HG03135 (cell line): ENCODE measurements at regions not wholly inside any gene's neighbourhood (a gene's known extent, or its start where the extent isn't known, plus 50 kb on each side); places are given as distances from the start of the nearest gene placed in this dataset.
"Not testable (repeated sequence)": the region's sequence is repeated elsewhere in the genome, so short reads cannot be mapped to it uniquely, and the experiment has no call there.

Experiments used
- ATAC-seq: cut with Tn5 transposase; IDR thresholded peaks from one replicate; pipeline ENCODE4 v1.9.1; 2021; ENCODE audit warnings: mild to moderate bottlenecking, moderate library complexity; ENCODE audit not compliant: unreplicated experiment

GRCh38 chr20:26134606-26135005, 438.0 kb upstream of the ZNF337 start:
- ATAC-seq: no peak

DNA sequence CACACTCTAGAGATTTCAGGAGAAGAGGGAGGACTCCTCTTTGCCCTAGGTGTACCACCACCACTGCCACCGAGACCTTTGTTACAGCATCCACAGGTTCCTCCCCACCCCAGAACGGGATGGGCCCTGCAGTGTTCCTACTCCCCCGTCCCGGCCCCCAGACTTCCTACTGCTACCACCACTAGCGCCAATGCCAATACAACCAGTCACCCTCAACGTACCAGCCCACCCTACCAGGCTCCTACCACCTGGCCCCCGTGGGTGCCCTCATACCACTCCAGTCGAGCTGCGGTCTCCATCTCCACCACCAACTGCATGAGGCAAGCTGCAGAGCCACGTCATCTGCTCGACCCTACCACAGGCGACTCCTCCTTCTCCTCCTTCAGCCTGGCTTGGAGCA, 437.1 kb upstream of the ZNF337 start:
- not testable (repeated sequence) for ATAC-seq

- ATAC-seq: not testable (repeated sequence)
Measured at GRCh38 chr20:26120920-26121319, 424.3 kb upstream of the ZNF337 start.

DNA sequence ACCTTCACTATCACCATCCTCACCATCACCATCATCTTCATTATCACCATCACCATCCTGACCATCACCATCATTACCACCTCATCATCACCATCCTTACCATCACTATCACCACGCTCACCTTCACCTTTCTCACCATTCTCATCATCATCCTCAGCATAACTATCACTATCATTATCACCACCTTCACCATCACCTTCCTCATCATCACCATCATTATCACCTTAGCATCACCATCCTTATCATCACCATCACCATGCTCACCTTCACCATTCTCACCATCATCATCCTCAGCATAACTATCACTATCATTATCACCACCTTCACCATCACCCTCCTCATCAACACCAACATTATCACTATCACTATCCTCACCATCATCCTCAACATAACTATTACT, 397.8 kb upstream of the ZNF337 start:
- ATAC-seq: not testable (repeated sequence)

DNA sequence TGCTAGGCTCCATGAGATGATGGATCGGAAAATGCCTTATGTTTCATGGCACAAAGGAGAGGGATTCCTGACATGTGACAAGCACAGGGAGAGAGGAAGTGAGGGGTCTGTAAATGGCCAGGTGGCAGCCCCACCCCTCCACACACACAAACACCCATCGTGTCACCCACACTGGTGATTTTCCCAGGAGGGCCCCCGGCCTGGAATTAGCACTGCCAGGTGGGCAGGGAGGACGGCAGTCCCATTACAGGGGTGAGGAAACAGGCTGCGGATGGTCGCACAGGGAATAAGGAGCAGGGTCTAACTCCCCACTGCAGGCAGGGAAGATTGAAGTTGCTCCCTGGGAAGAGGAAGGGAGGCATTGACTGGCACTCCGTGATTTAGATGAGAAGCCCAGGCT, 395.3 kb upstream of the ZNF337 start:
- ATAC-seq: not testable (repeated sequence)

DNA sequence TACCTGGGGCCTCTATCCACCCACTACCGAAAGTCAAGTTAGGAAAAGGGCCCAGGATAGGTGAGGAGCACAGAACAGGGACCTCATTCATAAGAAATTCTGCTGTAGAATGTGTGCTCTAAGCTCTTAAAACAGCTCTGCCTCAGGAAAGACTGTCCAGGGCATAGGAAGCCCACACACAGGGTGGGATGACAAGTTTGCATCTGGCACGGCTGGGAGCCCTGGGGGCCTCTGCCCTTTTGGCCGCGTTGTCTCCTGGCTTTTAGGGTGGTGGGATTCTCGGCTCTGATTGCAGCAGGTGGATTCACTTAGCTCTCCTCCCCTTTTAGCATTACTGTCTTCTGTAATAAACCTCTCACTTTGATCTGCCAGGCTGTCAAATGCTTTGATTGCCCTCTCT, 389.5 kb upstream of the ZNF337 start:
- ATAC-seq: not testable (repeated sequence)

- ATAC-seq: not testable (repeated sequence)
Measured at GRCh38 chr20:26073972-26074371, 377.3 kb upstream of the ZNF337 start.

GRCh38 chr20:26059324-26059723, 362.7 kb upstream of the ZNF337 start:
- ATAC-seq: not testable (repeated sequence)

- ATAC-seq: not testable (repeated sequence)
Measured at GRCh38 chr20:26058446-26058845, 361.8 kb upstream of the ZNF337 start.

GRCh38 chr20:26057135-26057752, 360.6 kb upstream of the ZNF337 start:
- ATAC-seq: not testable (repeated sequence)

DNA sequence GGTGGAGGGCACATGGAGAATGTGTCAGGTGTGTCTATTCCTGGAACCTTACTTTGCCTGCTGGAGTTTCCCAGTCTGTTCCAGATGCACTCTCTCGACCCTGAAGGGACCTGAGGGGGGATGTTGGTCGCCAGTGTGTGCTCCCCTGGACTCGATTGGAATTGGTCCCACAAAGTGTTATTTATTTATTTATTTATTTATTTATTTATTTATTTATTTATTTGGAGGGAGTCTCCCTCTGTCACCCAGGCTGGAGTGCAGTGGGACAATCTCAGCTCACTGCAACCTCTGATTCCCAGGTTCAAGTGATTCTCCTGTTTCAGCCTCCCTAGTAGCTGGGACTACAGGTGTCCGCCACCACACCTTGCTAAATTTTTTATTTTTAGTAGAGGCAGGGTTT, 329.1 kb upstream of the ZNF337 start:
- not testable (repeated sequence) for ATAC-seq

DNA sequence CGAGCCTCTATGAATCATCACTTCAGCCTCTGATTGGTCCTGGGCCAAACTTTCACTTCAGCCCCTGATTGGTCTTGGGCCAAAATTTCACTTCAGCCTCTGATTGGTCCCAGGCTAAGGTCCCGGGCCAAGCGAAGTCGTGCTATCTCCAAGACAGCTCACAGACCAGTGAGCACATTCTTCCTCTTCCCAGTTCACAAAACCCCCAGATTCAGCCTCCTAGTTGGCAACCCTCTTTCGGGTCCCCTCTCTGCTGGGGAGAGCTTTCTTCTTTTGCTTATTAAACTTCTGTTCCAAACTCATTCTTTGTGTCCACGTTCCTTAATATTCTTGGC, 314.3 kb upstream of the ZNF337 start:
- ATAC-seq: not testable (repeated sequence)

DNA sequence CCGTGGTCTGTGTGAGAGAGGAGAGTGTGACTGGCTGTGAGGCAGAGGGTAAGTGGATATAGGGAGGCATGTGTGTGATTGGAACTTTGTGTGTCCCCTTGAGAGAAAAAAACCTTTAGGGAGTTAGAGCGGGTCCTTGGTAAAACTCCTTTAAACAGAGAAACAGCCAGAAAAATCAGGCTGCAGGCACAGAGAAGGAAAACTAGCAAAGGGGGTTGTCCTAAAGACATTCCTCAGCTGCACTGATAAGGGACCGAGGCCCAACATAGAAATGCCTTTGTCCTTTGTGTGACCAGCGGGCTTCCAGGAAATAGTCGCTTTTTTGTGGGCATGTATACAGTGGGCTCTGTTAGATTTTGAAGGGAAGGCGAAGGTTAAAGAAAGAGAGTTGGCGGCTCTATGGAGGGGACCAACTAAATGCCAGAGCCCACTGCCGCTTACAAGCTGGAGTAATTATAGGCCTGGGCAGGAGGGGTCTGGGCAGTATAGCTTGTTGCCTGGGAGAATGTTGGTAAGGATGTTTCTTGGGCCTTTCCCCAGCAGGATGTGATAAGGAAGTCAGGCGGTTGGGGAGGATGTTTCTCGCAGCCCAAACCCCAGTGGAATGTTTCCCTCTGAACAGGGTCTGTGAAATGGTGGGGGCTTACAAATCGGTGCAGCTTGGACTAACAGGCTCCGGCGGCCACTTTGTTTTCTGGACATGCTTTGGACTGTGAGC, 313.7 kb upstream of the ZNF337 start:
- not testable (repeated sequence) for ATAC-seq

DNA sequence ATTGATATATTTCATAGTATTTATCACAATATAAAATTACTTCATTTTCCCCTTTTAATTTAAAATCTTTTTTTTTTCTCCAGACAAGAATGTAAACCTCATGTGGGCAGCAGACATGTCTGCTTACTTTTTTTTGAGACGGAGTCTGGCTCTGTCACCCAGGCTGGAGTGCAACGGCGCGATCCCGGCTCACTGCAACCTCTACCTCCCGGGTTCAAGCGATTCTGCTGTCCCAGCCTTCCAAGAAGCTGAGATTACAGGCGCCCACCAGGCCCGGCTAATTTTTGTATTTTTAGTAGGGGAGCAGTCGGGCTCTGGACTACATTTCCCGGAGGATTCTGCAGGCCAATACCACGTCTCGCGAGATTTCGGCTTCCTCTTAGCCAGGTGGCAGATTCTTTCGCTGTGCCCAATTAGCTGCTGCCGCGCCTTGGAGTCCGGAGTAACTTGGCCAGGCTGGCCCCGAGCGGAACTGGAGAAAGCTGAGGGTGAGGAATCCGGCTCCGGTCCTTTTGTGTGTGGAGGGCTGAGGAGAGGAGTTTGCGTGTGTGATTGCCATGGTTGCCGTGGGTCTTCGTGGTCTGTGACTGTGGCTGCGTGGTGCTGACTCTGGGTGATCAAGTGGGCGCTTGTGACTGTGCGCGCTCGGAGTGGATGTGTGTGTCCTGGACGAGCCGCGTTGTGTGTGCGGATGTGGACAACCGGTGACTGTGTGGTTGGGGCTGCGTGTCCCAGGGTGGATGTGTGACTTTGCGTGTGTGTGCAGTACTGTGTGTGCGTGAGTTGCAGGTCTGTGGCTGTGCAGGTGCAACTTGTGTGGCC, 313.0 kb upstream of the ZNF337 start:
- not testable (repeated sequence) for ATAC-seq

GRCh38 chr20:26008026-26008425, 311.4 kb upstream of the ZNF337 start:
- ATAC-seq: not testable (repeated sequence)

GRCh38 chr20:26006164-26006563, 309.5 kb upstream of the ZNF337 start:
- not testable (repeated sequence) for ATAC-seq

GRCh38 chr20:26003959-26004358, 307.3 kb upstream of the ZNF337 start:
- ATAC-seq: not testable (repeated sequence)

DNA sequence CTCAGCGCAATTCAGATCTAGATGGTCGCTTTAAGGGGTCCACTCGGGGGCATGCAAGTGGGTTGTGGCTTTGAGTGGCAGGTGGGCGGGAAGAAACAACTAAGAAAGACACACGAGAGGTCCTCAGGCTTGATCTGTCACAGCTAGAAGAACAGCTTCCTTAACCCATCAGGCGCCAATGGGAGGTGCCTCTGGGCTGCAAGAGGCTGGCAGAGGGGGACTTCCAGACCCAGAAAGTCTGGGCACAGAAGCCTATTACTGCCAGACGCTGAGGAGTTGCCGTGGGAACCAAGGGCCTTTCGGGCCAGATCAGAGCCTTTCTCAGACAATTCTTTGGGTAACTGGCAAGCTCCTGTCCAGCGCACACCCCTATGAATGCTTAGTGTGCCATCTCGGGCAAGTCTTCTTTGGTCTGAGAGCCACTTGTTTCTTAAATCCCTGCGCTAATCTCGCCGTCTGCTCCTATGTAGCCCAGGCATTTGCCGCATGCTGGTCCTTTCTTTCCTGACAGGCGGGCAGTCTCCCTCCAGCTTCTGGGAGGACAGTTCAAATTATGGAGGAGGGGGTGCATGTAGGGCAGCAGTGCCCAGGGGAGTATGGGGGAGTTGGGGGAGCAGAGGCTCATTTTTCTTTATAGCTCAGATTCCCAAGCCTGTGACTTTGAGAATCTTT, 300.9 kb upstream of the ZNF337 start:
- not testable (repeated sequence) for ATAC-seq

DNA sequence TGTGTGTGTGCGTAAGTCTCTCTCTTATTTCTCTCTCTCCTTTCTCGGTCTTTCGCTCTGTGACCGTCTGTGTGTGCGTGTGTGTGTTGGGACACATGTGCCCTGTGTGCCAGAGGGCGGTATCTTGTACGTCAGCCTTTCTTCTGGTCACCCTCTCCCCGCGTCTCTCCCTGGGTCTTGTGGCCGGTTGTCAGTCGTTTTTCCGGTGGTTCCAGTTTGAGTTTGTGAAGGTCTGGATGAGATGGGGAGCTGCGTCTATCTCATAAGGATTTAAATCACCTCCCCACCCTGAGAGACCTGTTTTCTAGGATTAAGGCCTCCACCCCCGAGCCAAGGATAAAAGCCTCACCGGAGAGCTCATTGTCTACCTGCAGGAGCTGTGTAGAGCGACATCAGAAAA, 295.5 kb upstream of the ZNF337 start:
- ATAC-seq: no peak

DNA sequence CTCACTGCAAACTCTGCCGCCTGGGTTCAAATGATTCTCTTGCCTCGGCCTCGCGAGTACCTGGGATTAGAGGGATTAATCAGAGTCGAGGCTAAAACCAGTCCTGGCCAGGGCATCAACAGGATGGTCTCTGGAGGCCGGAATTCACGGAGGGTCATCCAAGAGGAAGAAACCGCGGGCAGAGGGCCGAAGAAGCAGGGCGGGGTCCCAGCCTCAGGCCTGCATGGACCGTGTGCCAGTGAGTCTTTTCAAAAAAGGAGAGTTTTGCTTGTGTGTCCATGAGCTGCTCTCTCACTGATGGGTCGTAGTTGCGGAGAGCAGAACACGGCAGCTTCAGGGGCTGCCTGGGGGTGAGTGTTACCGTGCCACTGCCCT, 295.1 kb upstream of the ZNF337 start:
- no peak for ATAC-seq

DNA sequence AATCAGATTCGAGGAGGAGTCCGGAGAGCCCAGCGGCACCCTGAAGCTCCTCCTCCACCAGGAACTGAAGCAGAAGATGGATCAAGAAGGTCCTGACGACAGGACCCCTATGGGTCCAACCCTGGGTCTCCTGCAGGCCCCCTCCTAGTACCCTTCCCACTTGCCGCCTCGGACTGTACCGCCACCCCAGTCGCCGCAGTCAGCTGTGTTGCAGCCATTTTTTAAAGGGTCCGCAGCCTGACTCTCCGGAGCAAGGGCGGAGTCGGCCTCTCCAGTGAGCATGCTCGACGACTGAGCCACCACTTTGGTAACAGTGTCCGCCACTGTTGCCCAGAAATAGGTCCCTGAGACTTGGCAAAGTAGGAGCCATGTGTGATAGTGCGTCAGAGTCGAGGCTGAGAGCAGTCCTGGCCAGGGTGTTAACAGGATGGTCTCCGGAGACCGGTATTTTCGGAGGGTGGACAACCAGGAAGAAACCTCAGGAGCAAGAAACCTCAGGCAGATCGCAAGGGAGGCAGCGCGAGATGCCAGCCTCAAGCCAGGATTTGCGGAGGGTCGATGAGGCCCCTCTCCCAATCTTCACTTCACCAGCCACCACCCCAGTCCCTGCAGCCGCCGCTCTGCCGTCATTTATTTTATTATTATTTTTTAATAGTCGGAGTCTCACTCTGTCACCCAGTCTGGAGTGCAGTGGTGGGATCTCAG, 294.6 kb upstream of the ZNF337 start:
- no peak for ATAC-seq
